Fibroblast of skin of back (primary cell): ENCODE measurements at regions not wholly inside any gene's neighbourhood (a gene's known extent, or its start where the extent isn't known, plus 50 kb on each side); places are given as distances from the start of the nearest gene placed in this dataset.

Source experiments
- DNase-seq: peaks from one replicate; pipeline ENCODE4 v3.0.0-alpha.2; 2013

DNA sequence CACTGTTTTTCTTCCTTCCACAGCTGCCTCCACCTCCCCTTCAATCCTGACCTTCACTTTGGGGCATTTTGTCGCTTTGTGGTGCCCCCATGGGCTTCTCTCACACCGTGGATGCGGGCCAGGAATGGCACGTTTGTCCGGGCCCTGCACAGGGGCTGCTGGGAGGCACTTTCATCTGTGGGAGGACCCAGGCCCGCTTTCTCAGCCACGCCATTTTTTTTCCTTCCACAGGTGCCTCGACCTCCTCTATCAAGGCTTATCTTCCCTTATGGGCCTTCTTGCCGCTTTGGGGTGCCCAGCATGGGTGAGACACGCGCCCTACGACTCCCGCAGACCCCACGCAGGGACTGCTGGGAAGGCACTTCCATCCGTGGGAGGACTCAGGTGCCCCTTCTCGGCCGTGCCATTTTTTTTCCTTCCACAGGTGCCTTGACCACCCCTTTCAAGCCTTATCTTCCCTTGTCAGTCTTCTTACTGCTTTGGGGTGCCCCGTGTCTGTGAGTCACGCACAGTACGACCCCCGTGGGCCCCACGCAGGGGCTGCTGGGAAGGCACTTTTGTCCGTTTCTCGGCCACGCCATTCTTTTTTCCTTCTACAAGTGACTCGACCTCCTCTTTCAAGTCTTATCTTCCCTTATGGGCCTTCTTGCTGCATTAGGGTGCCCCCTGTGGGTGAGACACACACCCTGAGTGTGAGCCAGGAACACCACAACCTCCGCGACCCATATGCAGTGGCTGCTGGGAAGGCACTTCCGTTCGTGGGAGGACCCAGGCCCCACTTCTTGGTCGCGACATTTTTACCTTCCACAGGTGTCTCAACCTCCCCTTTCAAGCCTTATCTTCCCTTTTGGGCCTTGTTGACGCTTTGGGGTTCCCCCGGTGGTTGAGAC lies 270.7 kb downstream of the ALG10 start:
- no peak for DNase-seq

DNA sequence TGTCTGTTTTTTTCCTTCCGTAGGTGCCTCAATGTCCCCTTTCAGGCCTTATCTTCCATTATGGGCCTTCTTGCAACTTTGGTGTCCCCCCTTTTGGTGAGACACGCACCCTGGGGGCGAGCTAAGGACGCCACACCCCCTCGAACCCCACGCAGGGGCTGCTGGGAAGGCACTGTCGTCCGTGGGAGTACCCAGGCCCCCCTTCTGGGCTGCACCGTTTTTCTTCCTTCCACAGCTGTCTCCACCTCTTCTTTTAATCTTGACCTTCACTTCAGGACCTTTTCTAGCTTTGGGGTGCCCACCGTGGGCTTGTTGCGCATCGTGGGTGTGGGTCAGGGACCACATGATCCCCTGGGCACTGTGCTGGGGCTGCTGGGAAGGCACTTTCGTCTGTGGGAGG lies 271.8 kb downstream of the ALG10 start:
- no peak for DNase-seq

DNA sequence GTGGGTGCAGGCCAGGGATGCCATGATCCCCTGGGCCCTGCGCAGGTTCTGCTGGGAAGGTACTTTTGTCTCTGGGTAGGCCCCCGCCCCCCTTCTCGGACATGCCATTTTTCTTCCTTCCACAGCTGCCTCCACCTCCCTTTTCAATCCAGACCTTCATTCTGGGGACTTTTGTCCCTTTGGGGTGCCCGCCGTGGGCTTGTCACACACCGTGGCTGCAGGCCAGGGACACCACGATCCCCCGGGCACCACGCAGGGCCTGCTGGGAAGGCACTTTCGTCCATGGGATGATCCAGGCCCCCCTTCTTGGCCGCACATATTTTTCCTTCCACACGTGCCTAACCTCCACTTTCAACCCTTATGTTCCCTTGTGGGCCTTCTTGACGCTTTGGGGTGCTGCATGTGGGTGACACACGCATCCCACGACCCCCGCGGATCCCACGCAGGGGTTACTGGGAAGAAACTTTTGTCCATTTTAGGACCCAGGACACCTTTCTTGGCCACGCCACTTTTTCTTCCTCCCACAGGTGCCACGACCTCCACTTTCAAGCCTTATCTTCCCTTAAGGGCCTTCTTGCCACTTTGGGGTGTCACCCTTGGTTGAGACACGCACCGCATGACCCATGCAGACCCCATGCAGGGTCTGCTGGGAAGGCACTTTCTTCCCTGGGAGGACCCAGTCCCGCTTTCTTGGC lies 272.5 kb downstream of the ALG10 start:
- no peak for DNase-seq

GRCh38 chr12:34295366-34296142 lies 273.3 kb downstream of the ALG10 start:
- DNase-seq: no peak

DNA sequence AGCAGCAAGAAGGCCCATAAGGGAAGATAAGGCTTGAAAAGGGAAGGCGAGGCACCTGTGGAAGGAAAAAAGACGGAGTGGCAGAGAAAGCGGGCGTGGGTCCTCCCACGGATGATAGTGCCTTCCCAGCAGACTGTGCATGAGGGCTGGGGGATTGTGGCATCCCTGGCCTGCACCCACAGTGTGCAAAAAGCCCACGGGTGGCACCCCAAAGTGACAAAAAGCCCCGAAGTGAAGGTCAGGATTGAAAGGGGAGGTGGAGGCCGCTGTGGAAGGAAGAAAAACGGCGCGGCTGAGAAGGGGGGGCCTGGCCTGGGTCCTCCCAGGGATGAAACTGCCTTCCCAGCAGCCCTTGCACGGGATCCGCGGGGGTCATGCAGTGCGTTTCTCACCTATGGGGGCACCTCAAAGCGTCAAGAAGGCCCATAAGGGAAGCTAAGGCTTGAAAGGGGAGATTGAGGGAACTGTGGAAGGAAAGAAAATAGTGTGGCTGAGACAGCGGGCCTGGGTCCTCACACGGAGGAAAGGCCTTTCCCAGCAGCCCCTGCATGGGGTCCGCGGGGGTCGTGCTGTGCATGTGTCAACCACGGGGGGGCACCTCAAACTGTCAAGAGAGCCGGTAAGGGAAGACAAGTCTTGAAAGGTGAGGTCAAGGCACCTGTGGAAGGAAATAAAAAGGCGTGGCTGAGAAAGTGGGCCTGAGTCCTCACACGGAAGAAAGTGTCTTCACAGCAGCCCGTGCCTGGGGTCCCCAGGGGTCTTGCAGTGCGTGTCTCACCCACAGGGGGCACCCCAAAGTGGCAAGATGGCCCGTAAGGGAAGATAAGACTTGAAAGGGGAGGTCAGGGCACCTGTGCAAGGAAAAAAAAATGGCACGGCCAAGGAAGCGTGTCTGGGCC lies 274.1 kb downstream of the ALG10 start:
- DNase-seq: no peak

DNA sequence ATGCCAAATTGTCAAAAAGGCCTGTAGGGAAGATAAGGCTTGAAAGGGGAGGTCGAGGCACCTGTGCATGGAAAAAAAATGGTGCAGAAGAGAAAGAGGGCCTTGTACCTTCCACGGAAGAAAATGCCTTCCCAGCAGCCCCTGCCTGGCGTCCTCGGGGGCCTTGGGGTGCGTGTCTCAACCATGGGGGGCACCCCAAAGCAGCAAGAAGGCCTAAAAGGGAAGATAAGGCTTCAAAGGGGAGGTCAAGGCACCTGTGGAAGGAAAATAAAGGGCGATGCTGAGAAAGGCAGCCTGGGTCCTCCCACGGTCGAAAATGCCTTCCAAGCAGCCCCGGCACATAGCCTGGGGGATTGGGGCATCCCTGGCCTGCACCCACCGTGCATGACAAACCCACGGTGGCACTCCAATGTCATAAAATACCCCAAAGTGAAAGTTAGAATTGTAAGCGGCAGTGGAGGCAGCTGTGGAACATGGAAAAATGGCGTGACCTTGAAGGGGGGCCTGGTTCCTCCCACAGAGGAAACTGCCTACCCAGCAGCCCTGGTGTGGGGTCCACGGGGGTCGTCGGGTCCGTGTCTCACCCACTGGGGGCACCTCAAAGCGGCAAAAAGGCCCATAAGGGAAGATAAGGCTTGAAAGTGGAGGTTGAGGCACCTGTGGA lies 275.0 kb downstream of the ALG10 start:
- no peak for DNase-seq

GRCh38 chr12:34297790-34298164 lies 275.5 kb downstream of the ALG10 start:
- no peak for DNase-seq

- DNase-seq: no peak
Observed at GRCh38 chr12:34298176-34298970, 276.1 kb downstream of the ALG10 start.

GRCh38 chr12:34298971-34299801 lies 276.9 kb downstream of the ALG10 start:
- no peak for DNase-seq

- no peak for DNase-seq
Observed at GRCh38 chr12:34299802-34300193, 277.5 kb downstream of the ALG10 start.

DNA sequence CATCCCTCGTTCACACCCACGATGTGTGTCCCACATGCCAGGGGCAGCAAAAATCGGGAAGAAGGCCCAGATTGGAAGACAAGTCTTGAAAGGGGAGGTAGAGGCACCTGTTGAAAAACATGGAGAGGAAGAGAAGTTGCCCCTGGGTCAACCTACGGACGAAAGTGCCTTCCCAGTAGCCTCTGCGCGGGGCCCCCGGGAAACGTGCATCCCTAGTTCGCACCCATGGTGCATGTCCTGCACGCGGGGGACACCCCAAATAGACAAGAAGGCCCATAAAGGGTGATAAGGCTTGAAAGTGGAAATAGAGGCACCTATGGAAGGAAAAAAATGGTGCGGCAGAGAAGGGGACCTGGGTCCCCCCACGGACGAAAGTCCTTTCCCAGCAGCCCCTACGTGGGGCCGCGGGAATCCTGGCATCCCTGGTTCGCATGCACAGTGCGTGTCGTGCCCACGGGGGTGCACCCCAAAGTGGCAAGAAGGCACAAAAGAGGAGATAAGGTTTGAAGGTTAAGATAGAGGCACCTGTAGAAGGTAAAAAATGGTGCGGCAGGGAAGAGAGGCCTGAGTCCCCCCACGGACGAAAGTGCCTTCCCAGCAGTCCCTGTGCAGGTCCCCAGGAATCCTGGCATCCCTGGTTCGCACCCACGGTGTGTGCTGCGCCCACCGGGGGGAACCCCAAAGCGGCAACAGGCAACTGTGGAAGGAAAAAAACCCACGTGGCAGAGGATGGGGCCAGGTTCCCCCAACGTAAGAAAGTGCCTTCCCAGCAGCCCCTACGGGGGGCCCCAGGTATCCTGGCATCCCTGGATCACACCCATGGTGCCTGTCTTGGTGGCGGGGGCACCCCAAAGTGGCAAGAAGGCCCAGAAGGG lies 278.3 kb downstream of the ALG10 start:
- DNase-seq: no peak

DNA sequence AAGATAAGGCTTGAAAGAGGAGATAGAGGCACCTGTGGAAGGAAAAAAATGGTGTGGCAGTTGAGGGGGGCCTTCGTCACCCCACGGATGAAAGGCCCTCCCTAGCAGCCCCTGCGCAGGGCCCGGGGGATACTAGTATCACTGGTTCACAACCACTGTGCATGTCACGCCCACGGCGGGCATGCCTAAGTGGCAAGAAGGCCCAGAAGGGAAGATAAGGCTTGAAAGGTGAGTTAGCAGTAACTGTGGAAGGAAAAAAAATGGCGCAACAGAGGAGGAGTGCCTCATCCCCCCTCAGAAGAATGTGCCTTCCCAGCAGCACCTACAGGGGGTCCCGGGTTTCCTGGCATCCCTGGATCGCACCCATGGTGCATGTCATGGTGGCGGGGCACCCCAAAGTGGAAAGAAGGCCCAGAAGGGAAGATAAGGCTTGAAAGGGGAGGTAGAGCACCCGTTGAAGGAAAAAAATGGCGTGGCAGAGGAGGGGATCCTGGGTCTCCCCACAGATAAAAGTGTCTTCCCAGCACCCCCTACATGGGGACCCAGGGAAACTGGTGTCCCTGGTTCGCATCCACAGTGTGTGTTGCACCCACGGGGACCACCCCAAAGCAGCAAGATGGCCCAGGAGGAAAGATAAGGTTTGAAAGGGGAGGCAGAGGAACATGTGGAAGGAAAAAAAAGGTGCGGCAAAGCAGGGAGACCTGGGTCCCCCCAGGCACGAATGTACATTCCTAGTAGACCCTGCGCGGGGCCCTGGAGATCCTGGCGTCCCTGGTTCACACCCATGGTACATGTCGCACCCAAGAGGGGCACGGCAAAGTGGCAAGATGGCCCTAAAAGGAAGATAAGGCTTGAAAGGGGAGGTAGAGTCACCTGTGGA lies 279.2 kb downstream of the ALG10 start:
- no peak for DNase-seq

DNA sequence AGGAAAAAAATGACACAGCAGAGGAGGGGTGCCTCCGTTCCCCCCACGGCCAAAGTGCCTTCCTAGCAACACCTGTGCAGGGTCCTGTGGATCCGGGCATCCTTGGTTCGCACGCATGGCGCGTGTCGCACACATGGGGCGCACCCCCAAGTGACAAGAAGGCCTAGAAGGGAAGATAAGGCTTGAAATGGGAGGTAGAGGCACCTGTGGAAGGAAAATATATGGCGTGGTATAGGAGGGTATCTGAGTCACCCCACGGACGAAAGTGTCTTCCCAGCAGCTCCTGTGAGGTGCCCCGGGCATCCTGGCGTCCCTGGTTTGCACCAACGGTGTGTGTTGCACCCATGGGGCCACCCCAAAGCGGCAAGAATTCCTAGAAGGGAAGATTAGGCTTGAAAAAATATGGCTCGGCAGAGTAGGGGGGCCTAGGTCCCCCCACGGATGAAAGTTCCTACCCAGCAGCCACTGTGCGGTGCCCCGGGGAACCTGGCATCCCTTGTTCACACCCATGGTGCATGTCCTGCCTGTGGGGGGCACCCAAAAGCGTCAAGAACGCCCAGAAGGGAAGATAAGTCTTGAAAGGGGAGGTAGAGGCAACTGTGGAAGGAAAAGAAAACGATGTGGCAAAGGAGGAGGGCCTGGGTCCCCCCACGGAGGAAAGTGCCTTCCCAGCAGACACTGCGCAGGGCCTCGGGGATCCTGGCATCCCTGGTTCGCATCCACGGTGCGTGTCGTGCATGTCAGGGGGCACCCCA lies 280.0 kb downstream of the ALG10 start:
- DNase-seq: no peak

GRCh38 chr12:34303091-34303870 lies 281.0 kb downstream of the ALG10 start:
- no peak for DNase-seq

- no peak for DNase-seq
Observed at GRCh38 chr12:34304001-34304400, 281.7 kb downstream of the ALG10 start.

GRCh38 chr12:34304546-34304945 lies 282.2 kb downstream of the ALG10 start:
- no peak for DNase-seq
